IPS-18c (cell line): ENCODE measurements at regions not wholly inside any gene's neighbourhood (a gene's known extent, or its start where the extent isn't known, plus 50 kb on each side); places are given as distances from the start of the nearest gene placed in this dataset.

ENCODE experiments used
- H3K4me3 ChIP-seq: 2 replicates; pipeline ENCODE4 v1.7.0; 2013; ENCODE audit warnings: low read depth, mild to moderate bottlenecking, low read length, moderate library complexity; ENCODE audit not compliant: insufficient read depth
- H3K9me3 ChIP-seq: one replicate; pipeline ENCODE4 v1.6.1; 2013; ENCODE audit warnings: mild to moderate bottlenecking, low read length, moderate library complexity; ENCODE audit not compliant: control insufficient read depth, insufficient read depth

DNA sequence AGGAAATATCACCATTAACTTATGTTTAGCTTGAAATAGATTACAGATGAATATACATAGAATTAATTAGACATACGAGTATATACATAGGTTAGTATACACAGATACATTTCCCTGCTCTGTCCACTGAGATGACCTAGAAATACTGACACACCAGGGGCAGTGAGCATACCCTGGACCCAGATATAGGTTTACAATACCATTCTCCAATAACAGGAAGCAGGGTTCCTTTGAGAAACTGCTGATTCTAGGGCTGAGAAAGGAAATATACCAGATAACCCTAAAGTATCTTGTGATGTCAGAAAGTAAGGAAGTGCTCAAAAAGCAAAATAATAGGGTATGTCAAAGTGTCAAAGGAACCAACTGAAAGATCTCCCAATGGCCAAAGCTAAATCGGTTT is 322.5 kb downstream of the HAO1 start:
- Histone ChIP-seq H3K9me3 (no peaks in the 10 kb centered on the region), H3K4me3 (no peak overlapping the region)

DNA sequence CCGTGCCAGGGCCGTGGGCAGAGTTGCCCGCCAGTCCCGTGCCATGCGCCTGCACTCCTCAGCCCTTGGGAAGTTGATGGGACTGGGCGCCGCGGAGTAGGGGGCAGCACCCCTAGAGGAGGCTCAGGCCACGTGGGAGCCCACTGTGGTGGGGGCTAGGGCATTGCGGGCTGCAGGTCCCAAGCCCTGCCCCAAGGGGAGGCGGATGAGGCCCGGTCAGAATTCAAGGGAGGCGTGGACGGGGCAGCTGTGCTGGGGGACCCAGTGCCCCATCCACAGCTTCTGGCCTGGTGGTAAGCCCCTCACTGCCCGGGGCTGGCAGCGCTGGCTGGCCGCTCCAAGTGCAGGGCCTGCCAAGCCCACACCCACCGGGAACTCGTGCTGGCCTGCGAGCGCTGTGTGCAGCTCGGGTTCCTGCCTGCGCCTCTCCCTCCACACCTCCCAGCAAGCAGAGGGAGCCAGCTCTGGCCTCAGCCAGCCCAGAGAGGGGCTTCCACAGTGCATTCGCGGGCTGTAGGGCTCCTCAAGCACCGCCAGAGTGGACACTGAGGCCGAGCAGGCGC is 317.8 kb downstream of the HAO1 start:
- no peak overlapping the region for H3K4me3 ChIP-seq
- H3K9me3 ChIP-seq, result no peaks in the 10 kb centered on the region

DNA sequence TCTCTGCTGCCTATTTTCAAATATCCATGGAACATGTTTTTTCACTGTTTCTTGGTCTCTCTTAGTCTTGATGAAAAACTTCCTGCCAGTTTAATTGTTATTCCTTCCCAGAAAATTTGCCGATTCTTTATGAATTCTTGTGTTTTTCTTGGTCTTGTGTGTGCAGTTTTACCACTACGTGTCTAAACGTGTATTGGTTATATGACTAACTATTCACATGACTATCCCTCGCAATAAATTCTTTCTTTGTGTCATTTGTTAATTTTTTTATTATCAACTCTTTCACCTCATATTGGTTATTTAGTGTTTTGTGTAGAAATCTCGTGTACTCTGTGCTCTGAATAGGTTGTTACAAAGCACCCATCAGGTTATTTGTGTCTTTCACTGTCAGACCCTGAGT is 315.4 kb downstream of the HAO1 start:
- Histone ChIP-seq H3K9me3 (no peaks in the 10 kb centered on the region), H3K4me3 (no peak overlapping the region)

DNA sequence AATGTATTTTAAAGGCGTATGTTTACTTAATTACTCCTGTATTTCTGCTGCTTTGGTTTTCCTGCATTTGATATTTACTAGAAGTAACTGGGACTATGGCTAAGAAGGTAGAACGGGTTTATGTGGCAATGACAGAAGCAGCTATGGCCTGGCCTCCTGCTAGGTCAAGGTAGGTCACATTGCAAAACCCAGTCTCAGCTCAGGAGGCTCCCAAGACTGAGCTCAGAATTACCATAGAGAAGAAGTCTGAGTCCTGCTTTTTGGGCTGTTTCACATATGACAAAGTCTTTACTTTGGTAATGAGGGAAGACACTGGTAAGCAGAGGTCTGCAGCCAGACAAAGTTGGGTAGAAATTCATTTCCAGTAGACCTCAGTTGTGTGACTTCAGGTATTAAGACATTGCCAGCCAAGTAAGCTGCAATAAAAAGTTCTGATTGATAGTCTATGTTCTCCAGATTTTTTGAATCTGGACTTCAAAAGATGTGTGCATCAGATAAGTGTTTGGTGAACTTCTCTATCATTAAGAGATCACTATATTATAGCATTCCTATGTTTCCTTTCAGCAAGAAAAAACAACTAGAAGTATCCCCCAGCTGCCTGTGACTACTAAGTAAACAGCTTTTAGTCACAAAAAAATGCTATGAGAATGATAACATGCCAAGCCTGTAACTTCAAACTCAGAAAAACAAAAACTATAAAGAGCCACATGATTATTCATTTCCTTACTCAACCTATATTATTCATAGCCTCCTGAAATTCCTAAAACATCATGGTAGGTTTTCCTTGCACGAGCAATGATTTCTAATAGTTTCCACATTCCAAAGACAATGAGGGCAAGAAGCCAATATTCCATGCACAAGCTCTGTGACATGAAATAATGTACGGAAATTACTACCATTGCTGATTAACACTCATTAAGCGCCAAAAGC is 312.3 kb downstream of the HAO1 start:
- Histone ChIP-seq H3K4me3 (no peak overlapping the region), H3K9me3 (no peaks in the 10 kb centered on the region)

DNA sequence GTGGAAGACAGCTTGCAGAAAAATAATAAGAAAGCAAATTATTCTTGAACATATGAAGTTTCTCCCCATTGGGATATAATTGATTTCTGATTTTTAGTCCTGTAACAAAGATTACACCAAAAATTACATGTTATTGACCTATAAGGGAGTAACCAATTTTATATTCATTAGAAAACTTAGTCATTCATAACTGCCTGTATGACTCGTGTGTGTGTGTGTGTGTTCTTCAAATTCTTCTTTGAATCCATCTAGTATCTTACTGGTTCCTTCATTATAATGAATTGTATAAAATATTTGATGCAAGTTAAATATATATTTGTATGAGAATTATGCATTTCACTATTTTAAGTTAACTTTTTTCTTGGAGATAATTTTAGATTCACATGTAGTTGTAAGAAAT is 310.4 kb downstream of the HAO1 start:
- H3K4me3 ChIP-seq, result no peak overlapping the region
- no peaks in the 10 kb centered on the region for H3K9me3 ChIP-seq

DNA sequence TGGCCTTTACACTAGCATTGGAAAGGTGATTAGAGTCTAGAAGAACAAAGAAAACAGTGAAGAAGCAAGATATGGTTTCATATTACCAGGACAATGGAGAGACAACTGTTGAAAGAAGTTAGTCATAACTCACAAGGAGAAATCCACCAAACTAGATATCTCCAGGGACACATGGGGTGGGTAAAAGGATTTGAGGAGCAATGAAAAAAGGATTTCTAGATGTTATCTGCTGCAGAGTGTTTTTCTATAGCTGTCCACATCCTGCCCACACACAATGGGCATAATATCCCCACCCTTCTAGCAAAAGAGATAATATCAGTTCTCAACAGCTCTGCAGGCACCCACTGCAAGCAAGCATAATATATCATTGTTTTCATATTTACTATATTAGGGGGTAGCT is 303.1 kb downstream of the HAO1 start:
- H3K9me3 ChIP-seq, result no peaks in the 10 kb centered on the region
- no peak overlapping the region for H3K4me3 ChIP-seq

DNA sequence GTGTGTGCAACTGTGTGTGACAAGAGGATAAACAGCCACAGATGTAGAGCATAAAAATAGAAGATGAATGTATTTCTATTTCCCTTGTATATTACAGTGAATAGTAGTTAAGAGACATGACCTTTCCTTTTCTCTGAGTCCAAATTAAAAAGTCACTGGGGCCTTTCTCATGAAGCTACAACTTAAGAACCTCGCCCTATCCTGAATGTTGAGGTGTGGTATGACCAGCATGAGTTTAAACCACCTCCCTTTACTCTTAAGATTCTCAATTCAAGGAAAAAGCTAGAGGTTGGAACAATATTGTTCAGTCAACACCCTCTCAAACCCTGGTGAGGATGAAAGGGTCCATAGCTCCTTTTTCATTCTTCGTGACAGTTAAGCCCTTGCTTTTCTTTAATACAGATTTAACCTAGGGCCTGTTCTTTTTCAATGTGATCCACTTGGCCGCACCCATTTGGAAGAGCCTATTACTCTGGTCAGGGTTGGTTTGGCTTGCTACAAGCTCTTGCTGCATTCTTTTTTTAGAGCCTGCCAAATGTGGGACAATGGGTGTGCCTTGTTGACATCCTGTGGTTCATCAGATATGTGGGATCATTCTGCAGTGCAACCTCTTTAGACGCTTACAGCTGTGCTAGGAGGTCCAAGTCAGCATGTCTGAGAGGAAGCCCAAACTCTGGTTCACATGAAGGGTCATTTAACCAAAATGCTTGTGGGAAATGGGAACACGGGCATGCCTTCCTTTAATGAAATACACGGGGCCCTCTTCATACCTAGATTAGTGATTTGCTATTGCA is 290.0 kb downstream of the HAO1 start:
- no peaks in the 10 kb centered on the region for H3K9me3 ChIP-seq

DNA sequence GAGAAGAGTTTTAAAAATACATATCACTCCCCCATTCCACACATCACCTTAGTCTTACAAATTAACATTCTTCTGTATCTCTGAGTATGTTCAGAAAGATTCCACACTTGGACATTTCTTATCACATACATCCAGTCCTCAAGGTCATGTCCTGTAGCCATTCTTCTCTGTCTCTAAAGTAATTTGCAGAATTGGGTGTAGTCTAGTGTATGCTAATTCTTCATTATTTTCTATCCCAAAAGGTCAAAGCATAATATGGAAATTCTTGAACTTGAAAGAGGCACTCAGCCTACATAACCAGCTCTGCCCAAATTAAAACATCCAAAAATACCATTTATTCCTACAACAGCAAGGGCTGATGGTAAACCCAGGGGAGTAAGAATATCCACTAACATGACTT is 286.0 kb downstream of the HAO1 start:
- H3K9me3 ChIP-seq, result no peaks in the 10 kb centered on the region
- no peak overlapping the region for H3K4me3 ChIP-seq

More for the DNA sequence above, 290.0 kb downstream of the HAO1 start:
- no peak overlapping the region for H3K4me3 ChIP-seq

DNA sequence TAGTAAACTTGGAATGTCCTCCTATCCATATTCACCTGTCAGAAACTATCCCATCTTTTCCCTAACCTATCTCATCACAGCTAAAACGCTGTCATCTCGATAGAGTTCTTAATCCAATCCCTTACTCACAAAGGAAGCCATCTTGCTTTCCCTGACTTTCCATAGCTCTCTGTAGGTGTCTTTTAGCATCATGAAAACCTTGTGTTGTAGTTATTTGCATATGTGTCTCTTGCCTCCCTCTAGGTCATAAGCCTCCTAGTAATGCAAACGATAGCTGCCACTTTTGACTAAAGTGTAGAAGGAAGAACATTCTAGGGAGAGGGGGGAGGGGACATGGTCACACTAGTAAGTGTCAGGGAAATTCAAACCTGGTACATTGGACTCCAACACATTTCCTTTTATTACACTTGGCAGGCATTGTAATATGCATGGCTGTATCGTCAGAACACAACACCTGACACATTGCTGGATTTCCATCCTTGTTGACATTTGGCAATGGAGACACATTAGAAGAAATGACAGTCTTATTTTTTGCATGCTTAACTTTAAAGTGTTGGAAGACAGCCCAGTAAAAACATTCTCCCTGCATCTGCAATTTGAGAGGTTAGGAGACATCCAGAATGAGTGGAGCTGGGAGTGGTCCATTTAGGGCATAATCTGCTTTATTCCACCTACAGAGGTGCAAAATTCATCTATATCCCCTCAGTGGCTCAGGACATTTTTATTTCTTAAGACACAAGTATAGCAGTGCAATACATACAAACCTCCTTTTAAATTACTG is 283.4 kb downstream of the HAO1 start:
- Histone ChIP-seq H3K9me3 (no peaks in the 10 kb centered on the region), H3K4me3 (no peak overlapping the region)

DNA sequence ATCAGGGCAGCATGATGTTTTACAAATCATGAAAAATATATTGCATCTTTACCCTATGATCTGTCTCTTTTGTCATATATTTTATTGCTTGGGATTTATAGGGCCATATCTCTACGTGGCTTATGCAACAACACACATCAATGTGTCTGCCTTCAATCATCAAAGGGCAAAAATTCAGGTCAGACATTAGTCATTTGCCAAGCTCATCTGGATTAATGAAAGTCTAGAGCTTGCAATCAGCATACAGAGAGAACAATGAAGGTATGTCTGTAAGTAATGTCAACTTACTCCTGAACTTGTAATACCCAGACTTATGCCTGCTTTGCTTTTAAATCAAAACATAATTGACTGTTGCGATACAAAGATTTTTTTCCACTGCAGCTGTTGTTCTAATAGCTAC is 282.7 kb downstream of the HAO1 start:
- Histone ChIP-seq H3K9me3 (no peaks in the 10 kb centered on the region), H3K4me3 (no peak overlapping the region)

DNA sequence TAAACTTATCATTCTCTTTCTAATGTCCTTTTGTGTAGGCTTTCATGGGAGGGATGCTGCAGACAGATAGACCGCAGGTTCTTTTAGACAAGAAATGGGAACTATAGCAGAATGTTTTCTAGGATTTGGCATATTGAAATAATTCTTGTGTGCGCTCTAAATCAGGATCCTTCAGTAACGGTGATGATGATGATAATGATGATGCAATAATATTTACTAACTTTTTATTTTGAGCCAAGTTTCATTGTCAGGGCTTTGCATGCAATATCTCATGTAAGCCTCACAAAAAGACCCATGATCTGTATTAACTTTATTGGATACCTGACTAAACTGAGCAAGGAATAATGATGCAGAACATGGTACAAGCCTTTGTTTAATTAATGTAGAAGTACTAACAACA is 280.1 kb downstream of the HAO1 start:
- no peak overlapping the region for H3K4me3 ChIP-seq
- H3K9me3 ChIP-seq, result no peaks in the 10 kb centered on the region

DNA sequence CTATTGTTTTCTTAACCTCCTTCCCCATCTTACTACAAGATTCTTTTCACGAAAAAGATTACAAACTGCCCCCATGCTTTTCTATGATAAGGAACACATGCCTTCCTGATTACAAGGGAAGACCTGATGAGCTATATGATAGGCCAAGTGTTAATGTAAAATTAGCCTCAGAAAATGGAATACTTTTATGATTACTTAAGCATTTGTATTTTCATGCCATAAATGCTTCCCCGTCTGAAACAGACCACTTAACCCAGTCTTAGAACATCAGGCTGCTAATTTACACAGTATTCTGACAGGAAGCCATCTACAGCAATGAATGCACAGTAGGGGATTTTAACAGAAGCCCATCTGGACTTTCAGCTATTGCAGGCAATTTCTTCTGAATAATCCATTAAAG is 274.9 kb downstream of the HAO1 start:
- no peak overlapping the region for H3K4me3 ChIP-seq
- no peaks in the 10 kb centered on the region for H3K9me3 ChIP-seq

DNA sequence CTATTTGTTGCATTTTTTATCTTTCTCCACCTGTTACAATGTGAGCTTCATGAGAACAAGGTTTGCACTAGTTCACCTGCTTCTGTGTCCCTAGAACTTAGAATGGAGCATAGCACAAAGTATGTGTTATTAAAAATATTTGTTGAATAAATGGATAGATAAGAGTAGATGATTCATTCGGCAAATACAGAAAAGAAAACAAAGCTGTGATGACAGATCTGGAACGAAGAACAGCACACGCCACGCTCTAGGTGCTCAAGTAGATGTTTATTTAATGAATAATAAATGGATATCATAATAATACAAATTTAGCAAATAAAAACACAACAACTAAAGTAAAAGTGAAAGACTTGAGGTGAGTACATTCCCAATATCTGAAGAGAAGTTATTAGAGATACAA is 273.1 kb downstream of the HAO1 start:
- H3K4me3 ChIP-seq, result no peak overlapping the region
- no peaks in the 10 kb centered on the region for H3K9me3 ChIP-seq

DNA sequence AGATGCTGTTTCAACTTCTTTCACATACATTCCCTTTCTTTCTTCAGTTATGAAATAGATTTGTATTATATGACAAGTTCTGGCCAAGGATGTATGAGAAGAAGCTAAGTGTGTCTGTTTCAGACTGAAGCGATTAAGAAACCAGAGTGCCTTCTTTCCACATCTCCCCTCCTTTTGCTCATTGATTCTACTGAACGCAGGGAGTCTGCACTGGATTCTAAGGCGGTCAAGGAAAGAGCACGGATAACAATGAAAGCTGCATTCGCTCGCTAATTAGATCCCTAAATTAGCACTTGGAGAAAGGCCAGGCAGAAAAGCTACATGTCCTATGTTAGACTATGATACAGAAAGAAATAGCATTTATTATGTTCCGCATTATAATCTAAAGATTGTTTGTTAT is 267.7 kb downstream of the HAO1 start:
- Histone ChIP-seq H3K4me3 (no peak overlapping the region), H3K9me3 (no peaks in the 10 kb centered on the region)

DNA sequence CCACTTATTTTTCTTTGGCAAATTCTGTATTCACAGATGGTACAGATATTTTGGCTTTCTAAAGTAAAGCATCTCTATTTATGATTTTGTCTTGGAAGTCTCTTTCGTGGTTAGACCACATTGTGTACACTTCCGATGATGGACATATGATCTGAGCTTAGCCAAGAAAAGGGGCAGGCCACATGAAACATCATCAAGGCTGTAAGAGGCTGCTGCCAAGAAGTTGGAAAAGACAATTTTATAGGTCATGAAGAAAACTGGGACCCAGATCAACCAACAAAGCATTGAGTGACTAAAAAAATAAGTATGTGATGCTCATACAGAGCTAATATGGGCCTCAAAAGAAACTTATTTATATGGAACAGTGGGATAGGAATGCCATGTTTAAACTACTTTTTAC is 266.4 kb downstream of the HAO1 start:
- Histone ChIP-seq H3K4me3 (no peak overlapping the region), H3K9me3 (no peaks in the 10 kb centered on the region)

DNA sequence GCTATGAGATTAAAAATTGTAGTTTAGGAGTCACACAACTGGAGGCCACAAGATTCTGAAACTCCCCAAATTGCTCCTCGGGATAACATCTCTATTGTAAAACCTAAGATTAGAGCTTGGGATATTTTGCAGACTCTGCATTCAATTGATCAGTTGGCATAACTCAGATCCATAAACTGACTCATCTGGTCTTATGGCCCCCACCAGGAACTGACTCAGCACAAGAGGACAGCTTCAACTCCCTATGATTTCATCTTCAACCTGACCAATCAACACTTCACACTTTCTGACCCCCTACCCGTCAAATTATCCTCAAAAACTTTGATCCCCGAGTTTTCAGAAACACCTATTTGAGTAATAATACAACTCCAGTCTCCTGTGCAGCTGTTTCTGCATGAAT is 257.3 kb downstream of the HAO1 start:
- no peaks in the 10 kb centered on the region for H3K9me3 ChIP-seq

DNA sequence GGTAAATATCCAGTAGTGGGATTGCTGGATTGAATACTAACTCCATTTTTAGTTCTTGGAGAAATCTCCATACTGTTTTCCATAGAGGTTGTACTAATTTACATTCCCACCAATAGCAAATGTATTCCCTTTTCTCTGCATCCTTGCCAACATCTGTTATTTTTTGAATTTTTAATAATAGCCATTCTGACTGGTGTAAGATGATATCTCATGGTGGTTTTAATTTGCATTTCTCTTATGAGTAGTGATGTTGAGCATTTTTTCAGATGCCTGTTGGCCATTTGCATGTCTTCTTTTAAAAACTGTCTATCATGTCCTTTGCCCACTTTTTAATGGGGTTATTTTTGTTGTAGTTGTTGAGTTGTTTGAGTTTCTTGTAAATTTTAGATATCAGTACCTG is 253.2 kb downstream of the HAO1 start:
- H3K4me3 ChIP-seq, result no peak overlapping the region
- H3K9me3 ChIP-seq, result no peaks in the 10 kb centered on the region

More for the DNA sequence above, 257.3 kb downstream of the HAO1 start:
- no peak overlapping the region for H3K4me3 ChIP-seq
